Activated naive CD4-positive, alpha-beta T cell treated with anti-CD3 and anti-CD28 coated beads for 36 hours (primary cell): ENCODE measurements at regions not wholly inside any gene's neighbourhood (a gene's known extent, or its start where the extent isn't known, plus 50 kb on each side); places are given as distances from the start of the nearest gene placed in this dataset.

Experiments
- CTCF ChIA-PET: fragments of 350-600 bp; sonication (Branson Sonifier 250); formaldehyde crosslinking; loops from one replicate; lab custom pipeline; 2021; ENCODE audit warnings: antibody characterized with exemption; lab: Charles Lee
- DNase-seq: peaks from one replicate; pipeline ENCODE4 v3.0.0-alpha.2; 2020
- H3K27ac Mint-ChIP-seq: one replicate; pipeline ENCODE4 v1.8.0; 2021; ENCODE audit warnings: mild to moderate bottlenecking, mixed read lengths
- H3K27me3 Mint-ChIP-seq: one replicate; pipeline ENCODE4 v1.8.0; 2021; ENCODE audit warnings: low read depth, mixed read lengths
- H3K36me3 Mint-ChIP-seq: one replicate; pipeline ENCODE4 v1.8.0; 2021; ENCODE audit warnings: low read depth, mixed read lengths
- H3K4me1 Mint-ChIP-seq: one replicate; pipeline ENCODE4 v1.8.0; 2021; ENCODE audit warnings: low read depth, mixed read lengths
- H3K4me3 Mint-ChIP-seq: one replicate; pipeline ENCODE4 v1.8.0; 2021; ENCODE audit warnings: mild to moderate bottlenecking, moderate library complexity, mixed read lengths
- H3K9me3 Mint-ChIP-seq: one replicate; pipeline ENCODE4 v1.8.0; 2021; ENCODE audit warnings: mixed read lengths
- intact Hi-C: fragments of 100-400 bp; cut with micrococcal nuclease; formaldehyde crosslinking; loops from one replicate; pipeline ENCODE4 v1.15.1; 2023

DNA sequence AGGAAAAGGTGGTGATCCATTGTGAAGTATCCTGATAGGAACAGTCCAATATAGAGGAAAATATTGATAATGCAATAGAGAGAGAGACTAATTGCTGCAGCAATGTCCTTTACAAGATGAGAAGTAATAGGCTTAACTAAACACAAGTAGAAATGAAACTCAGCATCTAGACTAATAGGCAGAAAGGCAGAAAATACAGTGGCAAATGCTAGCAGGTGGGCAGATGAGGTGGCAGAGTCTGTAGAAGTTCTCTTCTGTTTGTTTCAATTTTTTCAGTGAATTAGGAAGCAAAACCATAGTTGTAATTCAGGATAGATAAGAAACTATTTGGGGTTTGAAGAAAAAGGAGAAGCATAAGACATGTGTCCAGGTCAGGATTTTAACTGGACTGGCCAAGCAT lies 236.7 kb upstream of the HS3ST5 start:
- CTCF ChIA-PET: no interaction called here
- H3K27me3 Mint-ChIP-seq: no peaks in the 10 kb centered on the region
- no peak overlapping the region for H3K4me3 Mint-ChIP-seq
- no peak for DNase-seq
- H3K4me1 Mint-ChIP-seq: no peaks in the 10 kb centered on the region
- H3K36me3 Mint-ChIP-seq: no peaks in the 10 kb centered on the region
- H3K9me3 Mint-ChIP-seq: peaks cover 6% of the 10 kb centered on the region
- intact Hi-C loops: no loop called here
- H3K27ac Mint-ChIP-seq: no peak overlapping the region

DNA sequence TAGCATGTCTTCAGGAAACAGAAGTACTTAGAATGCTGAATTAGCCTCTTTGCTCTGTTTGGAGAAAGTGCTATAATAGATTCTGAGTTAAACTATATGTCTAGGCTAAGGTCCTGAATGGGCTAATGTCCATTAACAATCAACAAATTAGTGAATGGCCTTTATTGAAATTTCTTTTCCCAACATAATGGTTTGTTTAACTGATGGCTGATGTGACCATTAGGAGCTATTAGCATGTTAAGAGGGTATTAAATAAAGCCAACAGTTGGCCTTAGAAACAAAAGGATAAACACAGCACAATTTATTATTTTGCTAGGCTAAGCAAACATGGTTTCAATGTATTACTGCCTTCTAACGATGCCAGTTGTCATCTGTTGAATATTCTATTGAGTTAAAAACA lies 234.3 kb upstream of the HS3ST5 start:
- intact Hi-C loops: no loop called here
- Mint-ChIP-seq H3K9me3 (peaks cover 4% of the 10 kb centered on the region), H3K4me3 (no peak overlapping the region), H3K4me1 (no peaks in the 10 kb centered on the region), H3K27ac (no peak overlapping the region), H3K36me3 (no peaks in the 10 kb centered on the region), H3K27me3 (no peaks in the 10 kb centered on the region)
- CTCF ChIA-PET: no interaction called here
- no peak for DNase-seq

DNA sequence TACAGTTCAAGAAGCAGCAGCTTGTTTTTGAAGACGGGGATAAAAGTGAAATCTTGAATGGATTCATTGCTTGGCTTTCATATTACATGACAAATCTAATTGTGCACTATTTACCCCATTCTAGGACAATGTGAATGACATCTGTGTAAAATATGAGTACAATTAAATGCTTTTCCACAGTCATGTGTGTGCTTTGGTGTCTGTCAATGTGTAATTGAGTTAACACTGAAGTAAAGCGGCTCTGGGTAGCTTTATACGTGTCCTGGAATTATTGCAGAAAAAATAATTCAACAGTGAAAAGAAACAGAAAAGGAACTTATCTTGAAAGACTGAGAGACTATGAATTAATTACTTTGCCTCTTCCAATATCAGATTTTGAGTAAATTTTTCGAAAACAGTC lies 233.5 kb upstream of the HS3ST5 start:
- peaks cover 4% of the 10 kb centered on the region for H3K9me3 Mint-ChIP-seq
- CTCF ChIA-PET: no interaction called here
- H3K4me1 Mint-ChIP-seq: no peaks in the 10 kb centered on the region
- intact Hi-C loops: no loop called here
- no peaks in the 10 kb centered on the region for H3K36me3 Mint-ChIP-seq
- H3K27ac Mint-ChIP-seq: no peak overlapping the region
- no peak for DNase-seq
- H3K4me3 Mint-ChIP-seq: no peak overlapping the region
- no peaks in the 10 kb centered on the region for H3K27me3 Mint-ChIP-seq

DNA sequence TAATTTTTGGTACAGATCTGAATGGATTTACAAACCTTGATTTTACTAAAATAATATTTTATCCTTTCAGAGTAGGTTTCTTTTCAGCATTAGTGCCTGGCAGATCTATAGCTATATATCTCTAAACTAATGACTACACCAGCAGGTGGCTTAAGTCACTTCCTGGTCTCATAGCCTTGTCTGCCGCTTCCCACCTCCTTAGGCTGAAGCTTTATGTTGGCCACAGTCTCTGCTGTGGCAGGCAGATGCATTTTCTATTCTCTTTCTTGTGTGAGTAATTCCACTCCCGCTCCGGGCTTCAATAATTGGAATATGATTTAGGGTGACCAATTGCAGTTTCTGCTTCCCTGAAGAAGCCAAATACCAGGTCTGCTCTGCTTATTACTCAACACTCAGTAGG lies 226.8 kb upstream of the HS3ST5 start:
- H3K27me3 Mint-ChIP-seq: no peaks in the 10 kb centered on the region
- H3K9me3 Mint-ChIP-seq: peaks cover 6% of the 10 kb centered on the region
- no peak overlapping the region for H3K4me3 Mint-ChIP-seq
- no peaks in the 10 kb centered on the region for H3K4me1 Mint-ChIP-seq
- intact Hi-C loops: no loop called here
- H3K27ac Mint-ChIP-seq: no peak overlapping the region
- DNase-seq: no peak
- CTCF ChIA-PET: interaction anchor here (0.6 kb wide), 1 partner anchor 261 kb away, joined by 3 read pairs; no protein-coding TSS in a partner anchor
- no peaks in the 10 kb centered on the region for H3K36me3 Mint-ChIP-seq

DNA sequence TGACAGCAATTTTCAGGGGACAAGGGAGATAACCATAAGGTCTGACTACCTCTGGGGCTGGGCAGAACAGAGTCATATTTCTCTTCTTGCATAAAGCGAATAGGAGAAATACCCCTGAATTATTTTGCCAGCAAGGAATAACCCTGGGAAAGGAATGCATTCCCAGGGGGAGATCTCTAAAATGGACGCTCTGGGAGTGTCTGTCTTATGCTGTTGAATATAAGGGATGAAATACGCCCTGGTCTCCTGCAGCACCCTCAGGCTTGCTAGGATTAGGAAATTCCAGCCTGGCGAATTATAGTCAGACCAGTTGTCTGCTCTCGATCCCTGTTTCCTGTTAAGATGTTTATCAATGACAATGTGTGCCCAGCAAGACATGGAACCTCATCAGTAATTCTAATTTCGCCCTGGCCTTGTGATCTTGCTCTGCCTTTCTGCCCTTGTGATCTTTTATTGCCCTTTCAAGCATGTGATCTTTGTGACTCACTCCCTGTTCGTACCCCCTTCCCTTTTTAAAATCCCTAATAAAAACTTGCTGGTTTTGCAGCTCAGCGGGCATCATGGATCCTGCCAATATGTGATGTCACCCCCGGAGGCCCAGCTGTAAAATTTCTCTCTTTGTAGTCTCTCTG lies 221.6 kb upstream of the HS3ST5 start:
- Mint-ChIP-seq H3K27ac (no peak overlapping the region), H3K36me3 (no peaks in the 10 kb centered on the region), H3K4me3 (no peak overlapping the region), H3K9me3 (peaks cover 12% of the 10 kb centered on the region), H3K27me3 (no peaks in the 10 kb centered on the region), H3K4me1 (no peaks in the 10 kb centered on the region)
- CTCF ChIA-PET: no interaction called here
- DNase-seq: no peak
- intact Hi-C loops: no loop called here

DNA sequence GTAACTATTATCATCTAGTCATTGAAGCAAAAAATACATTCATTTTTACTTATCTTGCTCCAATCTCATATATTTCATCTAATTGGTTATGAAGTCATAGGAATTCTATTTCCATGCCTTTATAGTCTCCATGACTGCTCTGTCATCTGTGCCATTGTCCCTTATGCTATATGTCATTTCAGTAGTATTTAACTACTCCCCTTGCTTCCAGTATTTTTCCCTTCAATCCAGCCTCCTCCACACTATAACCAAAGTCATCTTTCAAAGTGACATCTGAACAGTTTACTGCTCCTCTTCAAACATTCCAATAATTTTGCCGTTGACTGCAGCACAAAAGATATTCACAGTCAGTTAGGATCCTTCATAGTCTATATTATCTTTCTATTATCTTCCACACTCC lies 216.6 kb upstream of the HS3ST5 start:
- Mint-ChIP-seq H3K27me3 (no peaks in the 10 kb centered on the region), H3K4me1 (no peaks in the 10 kb centered on the region), H3K9me3 (peaks cover 13% of the 10 kb centered on the region), H3K4me3 (no peak overlapping the region), H3K27ac (no peak overlapping the region), H3K36me3 (no peaks in the 10 kb centered on the region)
- CTCF ChIA-PET: no interaction called here
- DNase-seq: no peak
- intact Hi-C loops: no loop called here

DNA sequence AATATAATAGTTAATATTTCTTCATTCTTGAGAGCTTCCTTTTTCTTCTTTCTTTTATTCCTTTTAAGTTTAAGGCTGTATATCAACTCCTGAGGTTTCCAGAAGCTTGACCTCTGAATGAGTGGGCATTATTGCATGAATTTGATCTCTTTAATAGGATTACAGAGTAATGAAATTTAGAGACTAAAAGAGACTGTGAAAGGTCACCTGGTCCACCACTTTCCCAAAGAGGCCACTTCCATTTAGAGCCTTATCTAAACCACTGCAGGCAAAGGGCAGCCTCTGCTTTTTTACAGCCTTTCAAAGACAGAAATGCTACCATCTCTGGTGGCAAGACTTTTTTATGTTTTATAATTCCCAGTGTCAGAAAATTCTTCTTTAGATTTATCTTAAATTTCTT lies 215.3 kb upstream of the HS3ST5 start:
- intact Hi-C loops: no loop called here
- no peak overlapping the region for H3K27ac Mint-ChIP-seq

DNA sequence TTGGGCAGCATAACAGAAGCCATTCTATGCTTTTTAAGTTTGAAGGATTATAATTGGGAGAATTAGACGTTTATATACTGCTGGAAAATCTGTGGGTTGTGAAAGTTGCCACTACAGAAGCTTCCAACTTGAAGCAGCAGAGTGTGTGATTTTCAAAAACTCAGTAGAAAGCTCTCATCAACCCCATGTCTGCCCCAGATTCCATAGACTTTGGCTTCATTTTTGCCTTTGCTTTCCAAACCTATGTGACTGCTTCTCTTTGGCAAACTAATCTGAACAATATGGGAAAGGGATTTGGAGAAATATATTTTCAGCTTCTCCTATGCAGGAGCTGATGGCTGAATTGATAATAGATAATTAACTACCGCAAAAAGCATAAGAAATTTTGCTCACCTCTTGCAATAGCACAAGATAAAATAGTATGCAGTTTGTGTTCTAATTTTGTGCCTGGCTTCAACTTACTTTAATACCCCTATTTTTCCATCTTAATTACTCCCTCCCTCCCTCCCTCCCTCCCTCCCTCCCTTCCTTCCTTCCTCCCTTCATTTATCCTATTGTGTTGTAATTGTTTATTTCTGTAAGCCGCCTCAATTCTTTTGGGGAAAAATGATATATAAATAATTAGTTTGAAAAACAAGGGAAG lies 214.1 kb upstream of the HS3ST5 start:
- Mint-ChIP-seq H3K9me3 (peaks cover 17% of the 10 kb centered on the region), H3K27ac (no peak overlapping the region), H3K36me3 (peaks cover 1% of the 10 kb centered on the region), H3K4me3 (no peak overlapping the region), H3K27me3 (no peaks in the 10 kb centered on the region), H3K4me1 (no peaks in the 10 kb centered on the region)
- intact Hi-C loops: no loop called here
- DNase-seq: no peak
- CTCF ChIA-PET: no interaction called here

More for the DNA sequence above, 215.3 kb upstream of the HS3ST5 start:
- DNase-seq: no peak
- Mint-ChIP-seq H3K4me3 (no peak overlapping the region), H3K4me1 (no peaks in the 10 kb centered on the region), H3K36me3 (peaks cover 1% of the 10 kb centered on the region), H3K9me3 (peaks cover 12% of the 10 kb centered on the region), H3K27me3 (no peaks in the 10 kb centered on the region)
- CTCF ChIA-PET: no interaction called here

DNA sequence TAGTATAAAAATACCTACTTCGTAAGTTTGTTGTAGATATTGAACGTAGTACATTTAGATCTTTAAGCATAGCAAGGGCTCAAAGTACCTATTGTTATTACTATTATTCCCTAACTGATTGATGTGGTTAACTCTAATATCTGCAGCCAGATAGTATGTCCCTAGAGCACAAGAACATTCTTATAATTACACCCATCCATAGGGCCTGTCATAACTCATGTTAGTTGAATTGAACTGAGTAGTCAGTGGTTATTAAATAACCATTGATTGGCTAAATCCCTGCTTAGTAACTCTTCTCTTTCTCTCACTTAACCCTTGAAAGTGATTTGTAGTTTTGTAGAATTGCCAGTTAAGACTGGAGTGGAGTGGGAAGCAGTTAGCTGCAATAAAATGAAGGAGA lies 207.5 kb upstream of the HS3ST5 start:
- Mint-ChIP-seq H3K9me3 (peaks cover 12% of the 10 kb centered on the region), H3K36me3 (peaks cover 1% of the 10 kb centered on the region), H3K27me3 (no peaks in the 10 kb centered on the region), H3K4me1 (no peaks in the 10 kb centered on the region), H3K27ac (no peak overlapping the region), H3K4me3 (no peak overlapping the region)
- CTCF ChIA-PET: interaction anchor here (0.6 kb wide), 1 partner anchor 75 kb away, joined by 3 read pairs; no protein-coding TSS in a partner anchor
- no peak for DNase-seq
- intact Hi-C loops: no loop called here

DNA sequence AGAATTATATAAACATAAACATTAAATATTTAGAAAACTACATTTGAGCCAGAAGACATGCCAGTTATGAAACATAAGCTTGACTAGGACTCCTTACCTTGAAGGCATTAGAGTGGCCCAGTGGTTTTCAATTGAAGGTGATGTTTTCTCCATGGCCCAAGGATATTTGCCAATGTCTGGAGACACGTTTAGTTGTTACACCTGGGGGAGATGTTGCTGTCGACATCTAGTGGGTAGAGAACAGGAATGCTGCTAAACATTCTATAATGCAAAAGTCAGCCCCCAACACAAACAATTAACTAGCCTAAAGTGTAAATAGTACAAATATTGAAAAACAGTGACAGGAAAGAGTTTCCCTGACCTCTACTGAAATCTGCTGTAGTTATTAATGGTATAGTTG lies 200.9 kb upstream of the HS3ST5 start:
- CTCF ChIA-PET: no interaction called here
- Mint-ChIP-seq H3K9me3 (peaks cover 5% of the 10 kb centered on the region), H3K36me3 (no peaks in the 10 kb centered on the region), H3K4me1 (no peaks in the 10 kb centered on the region), H3K27ac (no peak overlapping the region), H3K4me3 (no peak overlapping the region), H3K27me3 (no peaks in the 10 kb centered on the region)
- intact Hi-C loops: no loop called here
- no peak for DNase-seq

DNA sequence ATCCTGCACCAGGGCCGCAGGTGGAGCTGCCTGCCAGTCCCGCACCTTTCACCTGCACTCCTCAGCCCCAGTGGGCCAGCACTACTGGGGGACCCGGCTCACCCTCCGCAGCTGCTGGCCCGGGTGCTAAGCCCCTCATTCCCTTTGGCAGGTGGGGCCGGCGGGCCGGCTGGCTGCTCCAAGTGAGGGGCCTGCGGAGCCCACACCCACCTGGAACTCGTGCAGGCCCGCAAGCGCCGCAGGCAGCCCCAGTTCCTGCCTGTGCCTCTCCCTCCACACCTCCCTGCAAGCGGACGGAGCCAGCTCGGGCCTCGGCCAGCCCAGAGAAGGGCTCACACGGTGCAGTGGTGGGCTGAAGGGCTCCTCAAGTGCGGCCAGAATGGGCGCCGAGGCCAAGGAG lies 199.0 kb upstream of the HS3ST5 start:
- CTCF ChIA-PET: no interaction called here
- no peak for DNase-seq
- intact Hi-C loops: no loop called here
- no peaks in the 10 kb centered on the region for H3K4me1 Mint-ChIP-seq
- H3K36me3 Mint-ChIP-seq: no peaks in the 10 kb centered on the region
- H3K27me3 Mint-ChIP-seq: no peaks in the 10 kb centered on the region
- H3K9me3 Mint-ChIP-seq: peaks cover 5% of the 10 kb centered on the region
- H3K27ac Mint-ChIP-seq: no peak overlapping the region
- H3K4me3 Mint-ChIP-seq: no peak overlapping the region

DNA sequence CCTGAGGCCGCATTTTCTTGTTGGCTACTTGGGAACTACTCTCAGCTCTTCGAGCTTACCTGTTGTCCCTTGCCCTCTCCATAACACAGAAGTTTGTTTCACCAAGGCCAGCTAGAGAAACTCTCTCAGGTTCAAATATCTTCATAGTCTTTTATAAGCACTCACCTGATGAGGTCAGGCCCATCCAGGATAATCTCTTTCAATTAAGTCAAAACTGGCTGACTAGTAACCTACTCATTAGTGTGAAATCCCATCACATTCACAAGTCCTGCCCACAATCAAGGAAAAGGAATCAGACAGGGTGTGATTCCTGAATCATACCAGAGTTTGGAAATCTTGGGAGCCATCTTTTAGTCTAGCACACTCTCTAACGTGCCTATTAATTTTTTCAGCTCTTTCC lies 195.2 kb upstream of the HS3ST5 start:
- H3K4me3 Mint-ChIP-seq: no peak overlapping the region
- no peak overlapping the region for H3K27ac Mint-ChIP-seq
- H3K4me1 Mint-ChIP-seq: no peaks in the 10 kb centered on the region
- H3K27me3 Mint-ChIP-seq: no peaks in the 10 kb centered on the region
- no peaks in the 10 kb centered on the region for H3K36me3 Mint-ChIP-seq
- CTCF ChIA-PET: no interaction called here
- intact Hi-C loops: no loop called here
- H3K9me3 Mint-ChIP-seq: peaks cover 2% of the 10 kb centered on the region
- no peak for DNase-seq

DNA sequence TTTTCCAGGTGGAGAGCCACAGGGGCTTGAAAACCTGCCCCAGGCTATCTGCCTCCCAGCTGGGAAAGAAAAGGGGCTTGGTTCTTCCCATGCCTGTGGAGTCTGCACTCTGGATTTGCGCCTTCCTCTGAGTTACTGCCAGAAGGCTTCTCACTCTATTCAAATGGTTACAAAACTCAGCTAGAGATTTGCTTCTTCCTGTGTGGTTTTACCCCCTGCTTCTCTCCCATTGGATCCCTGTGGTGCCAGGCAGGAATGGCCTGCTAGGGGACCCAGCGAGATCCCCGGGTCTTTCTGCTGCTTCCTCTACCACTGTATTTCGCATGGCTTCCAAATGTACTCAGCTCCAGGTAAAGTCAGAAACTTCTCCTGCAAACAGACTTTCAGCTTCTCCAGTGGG lies 192.0 kb upstream of the HS3ST5 start:
- DNase-seq: no peak
- peaks cover 4% of the 10 kb centered on the region for H3K9me3 Mint-ChIP-seq
- H3K4me3 Mint-ChIP-seq: no peak overlapping the region
- intact Hi-C loops: no loop called here
- CTCF ChIA-PET: interaction anchor here (0.6 kb wide), 1 partner anchor 144 kb away, joined by 3 read pairs; no protein-coding TSS in a partner anchor
- H3K4me1 Mint-ChIP-seq: no peaks in the 10 kb centered on the region
- H3K27me3 Mint-ChIP-seq: no peaks in the 10 kb centered on the region
- H3K27ac Mint-ChIP-seq: no peak overlapping the region
- no peaks in the 10 kb centered on the region for H3K36me3 Mint-ChIP-seq
